ENCODE measurements at regions not wholly inside any gene's neighbourhood (a gene's known extent, or its start where the extent isn't known, plus 50 kb on each side); places are given as distances from the start of the nearest gene placed in this dataset.

- no peak for ATAC-seq
- H3K36me3 ChIP-seq (replicated peaks in 1 of 2; ENCODE audit: insufficient read depth in 1 of 2, low read depth in 2 of 2): no peaks in the 10 kb centered on the region
- no peaks in the 10 kb centered on the region for H3K9me3 ChIP-seq
- 85 to 88% methylated on average over 3 of the region's 3 CpGs for whole genome bisulfite sequencing, 2 donors
- no peak overlapping the region for H3K27ac ChIP-seq
- intact Hi-C loops (cut with DNase I): no loop called here
- H3K27me3 ChIP-seq: no peaks in the 10 kb centered on the region
- H3K4me1 ChIP-seq: peaks cover 4% of the 10 kb centered on the region
- DNase-seq: no peak
- no peak for TF ChIP-seq POLR2A (IDR thresholded peaks at IDR 0.05)
- TF ChIP-seq, protein P1, sequence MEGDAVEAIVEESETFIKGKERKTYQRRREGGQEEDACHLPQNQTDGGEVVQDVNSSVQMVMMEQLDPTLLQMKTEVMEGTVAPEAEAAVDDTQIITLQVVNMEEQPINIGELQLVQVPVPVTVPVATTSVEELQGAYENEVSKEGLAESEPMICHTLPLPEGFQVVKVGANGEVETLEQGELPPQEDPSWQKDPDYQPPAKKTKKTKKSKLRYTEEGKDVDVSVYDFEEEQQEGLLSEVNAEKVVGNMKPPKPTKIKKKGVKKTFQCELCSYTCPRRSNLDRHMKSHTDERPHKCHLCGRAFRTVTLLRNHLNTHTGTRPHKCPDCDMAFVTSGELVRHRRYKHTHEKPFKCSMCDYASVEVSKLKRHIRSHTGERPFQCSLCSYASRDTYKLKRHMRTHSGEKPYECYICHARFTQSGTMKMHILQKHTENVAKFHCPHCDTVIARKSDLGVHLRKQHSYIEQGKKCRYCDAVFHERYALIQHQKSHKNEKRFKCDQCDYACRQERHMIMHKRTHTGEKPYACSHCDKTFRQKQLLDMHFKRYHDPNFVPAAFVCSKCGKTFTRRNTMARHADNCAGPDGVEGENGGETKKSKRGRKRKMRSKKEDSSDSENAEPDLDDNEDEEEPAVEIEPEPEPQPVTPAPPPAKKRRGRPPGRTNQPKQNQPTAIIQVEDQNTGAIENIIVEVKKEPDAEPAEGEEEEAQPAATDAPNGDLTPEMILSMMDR (IDR thresholded peaks at IDR 0.05): no peak
- H3K4me3 ChIP-seq: no peak overlapping the region
Observed at GRCh38 chr5:58015175-58015574, 444.7 kb downstream of the PLK2 start.

GRCh38 chr5:58013542-58014258 is 446.2 kb downstream of the PLK2 start:
- H3K4me3 ChIP-seq: no peak overlapping the region
- intact Hi-C loops (cut with DNase I): no loop called here
- H3K27ac ChIP-seq: no peak overlapping the region
- H3K27me3 ChIP-seq: no peaks in the 10 kb centered on the region
- peak in 1 of 4 donors; percentile 4 for DNase-seq
- 69 to 76% methylated on average over 9 of the region's 9 CpGs for WGBS, 2 donors
- TF ChIP-seq, protein P1 (IDR thresholded peaks at IDR 0.05): no peak
- no peak for TF ChIP-seq POLR2A (IDR thresholded peaks at IDR 0.05)
- H3K9me3 ChIP-seq: no peaks in the 10 kb centered on the region
- no peaks in the 10 kb centered on the region for H3K36me3 ChIP-seq (replicated peaks in 1 of 2; ENCODE audit: insufficient read depth in 1 of 2, low read depth in 2 of 2)
- peak; percentile 35 for ATAC-seq
- H3K4me1 ChIP-seq: no peaks in the 10 kb centered on the region

- intact Hi-C loops (cut with DNase I): no loop called here
- Histone ChIP-seq H3K27ac (no peak overlapping the region), H3K4me3 (no peak overlapping the region), H3K27me3 (no peaks in the 10 kb centered on the region), H3K4me1 (no peaks in the 10 kb centered on the region), H3K36me3 (replicated peaks in 1 of 2; ENCODE audit: insufficient read depth in 1 of 2, low read depth in 2 of 2) (no peaks in the 10 kb centered on the region), H3K9me3 (no peaks in the 10 kb centered on the region)
- DNase-seq: peak in 1 of 4 donors; percentile 10
- peak; percentile 27 for ATAC-seq
- TF ChIP-seq, protein P1 (IDR thresholded peaks at IDR 0.05): no peak
- TF ChIP-seq POLR2A (IDR thresholded peaks at IDR 0.05): no peak
- 71 to 87% methylated on average over 3 of the region's 3 CpGs for WGBS, 2 donors
Observed at GRCh38 chr5:58012801-58013315, 447.0 kb downstream of the PLK2 start.

GRCh38 chr5:58012102-58012501 is 447.8 kb downstream of the PLK2 start:
- H3K4me3 ChIP-seq: no peak overlapping the region
- intact Hi-C loops (cut with DNase I): no loop called here
- H3K9me3 ChIP-seq: no peaks in the 10 kb centered on the region
- TF ChIP-seq, protein P1 (IDR thresholded peaks at IDR 0.05): no peak
- no peak for TF ChIP-seq POLR2A (IDR thresholded peaks at IDR 0.05)
- H3K36me3 ChIP-seq (replicated peaks in 1 of 2; ENCODE audit: insufficient read depth in 1 of 2, low read depth in 2 of 2): no peaks in the 10 kb centered on the region
- no peak overlapping the region for H3K27ac ChIP-seq
- no peak for ATAC-seq
- H3K27me3 ChIP-seq: no peaks in the 10 kb centered on the region
- WGBS, 2 donors: 41 to 63% methylated on average over 1 of the region's 1 CpG
- H3K4me1 ChIP-seq: no peaks in the 10 kb centered on the region
- no peak for DNase-seq

- H3K27me3 ChIP-seq: no peaks in the 10 kb centered on the region
- 68 to 81% methylated on average over 4 of the region's 4 CpGs for WGBS, 2 donors
- H3K4me1 ChIP-seq: no peaks in the 10 kb centered on the region
- no peaks in the 10 kb centered on the region for H3K9me3 ChIP-seq
- TF ChIP-seq, protein P1 (IDR thresholded peaks at IDR 0.05): no peak
- TF ChIP-seq POLR2A (IDR thresholded peaks at IDR 0.05): no peak
- intact Hi-C loops (cut with DNase I): no loop called here
- H3K27ac ChIP-seq: no peak overlapping the region
- no peaks in the 10 kb centered on the region for H3K36me3 ChIP-seq (replicated peaks in 1 of 2; ENCODE audit: insufficient read depth in 1 of 2, low read depth in 2 of 2)
- DNase-seq (no peak), ATAC-seq (no peak)
- H3K4me3 ChIP-seq: no peak overlapping the region
Observed at GRCh38 chr5:58011301-58011700, 448.6 kb downstream of the PLK2 start.
